ENCODE measurements at regions not wholly inside any gene's neighbourhood (a gene's known extent, or its start where the extent isn't known, plus 50 kb on each side); places are given as distances from the start of the nearest gene placed in this dataset.
"Not testable (repeated sequence)": the region's sequence is repeated elsewhere in the genome, so short reads cannot be mapped to it uniquely, and the experiment has no call there.

DNA sequence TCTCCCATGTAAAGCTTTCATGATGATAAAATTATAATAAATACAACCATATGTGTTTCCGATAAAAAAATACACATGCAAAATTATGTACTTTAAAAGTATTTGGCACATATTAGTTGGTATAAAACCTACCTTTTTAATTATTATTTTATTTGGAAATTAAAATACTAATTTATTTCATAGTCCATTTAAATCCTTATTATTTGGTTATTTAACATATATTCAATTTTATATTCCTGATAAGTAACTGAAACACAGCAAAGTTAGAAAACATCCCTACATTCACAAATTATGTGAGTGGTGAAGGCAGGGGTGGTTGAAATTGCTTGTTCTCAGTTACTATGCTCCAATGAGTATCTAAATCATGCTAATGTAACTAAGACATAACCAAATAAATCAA, 920.5 kb downstream of the SLITRK1 start:
- WGBS, 2 donors = 92 to 100% methylated on average over 1 of the region's 1 CpG
- no peaks in the 10 kb centered on the region for H3K27me3 ChIP-seq

DNA sequence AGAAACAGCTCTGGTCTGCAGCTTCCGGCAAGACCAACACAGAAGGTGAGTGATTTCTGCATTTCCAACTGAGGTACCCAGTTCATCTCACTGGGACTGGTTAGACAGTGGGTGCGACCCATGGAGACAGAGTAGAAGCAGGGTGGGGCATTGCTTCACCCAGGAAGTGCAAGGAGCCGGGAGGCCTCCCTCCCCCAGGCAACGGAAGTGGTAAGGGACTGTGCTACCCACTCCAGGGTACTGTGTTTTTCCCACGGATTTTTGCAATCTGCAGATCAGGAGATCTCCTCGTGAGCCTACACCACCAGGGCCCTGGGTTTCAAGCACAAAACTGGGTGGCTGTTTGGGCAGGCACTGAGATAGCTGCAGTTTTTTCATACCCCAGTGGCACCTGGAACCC, 929.9 kb downstream of the SLITRK1 start:
- not testable (repeated sequence) for H3K27me3 ChIP-seq; DNase-seq; H3K9me3 ChIP-seq; H3K4me1 ChIP-seq; H3K27ac ChIP-seq; H3K4me3 ChIP-seq; ATAC-seq (ENCODE audit: low FRiP score in 2 of 2); H3K36me3 ChIP-seq
- WGBS, 2 donors = 80 to 86% methylated on average over 2 to 6 of the region's 6 CpGs

More for the DNA sequence above, 920.5 kb downstream of the SLITRK1 start:
- no peak for TF ChIP-seq POLR2A (IDR thresholded peaks at IDR 0.05)
- TF ChIP-seq POLR2AphosphoS5 (IDR thresholded peaks at IDR 0.05) = no peak
- no peak for TF ChIP-seq EP300 (IDR thresholded peaks at IDR 0.05)
- TF ChIP-seq, protein P1, sequence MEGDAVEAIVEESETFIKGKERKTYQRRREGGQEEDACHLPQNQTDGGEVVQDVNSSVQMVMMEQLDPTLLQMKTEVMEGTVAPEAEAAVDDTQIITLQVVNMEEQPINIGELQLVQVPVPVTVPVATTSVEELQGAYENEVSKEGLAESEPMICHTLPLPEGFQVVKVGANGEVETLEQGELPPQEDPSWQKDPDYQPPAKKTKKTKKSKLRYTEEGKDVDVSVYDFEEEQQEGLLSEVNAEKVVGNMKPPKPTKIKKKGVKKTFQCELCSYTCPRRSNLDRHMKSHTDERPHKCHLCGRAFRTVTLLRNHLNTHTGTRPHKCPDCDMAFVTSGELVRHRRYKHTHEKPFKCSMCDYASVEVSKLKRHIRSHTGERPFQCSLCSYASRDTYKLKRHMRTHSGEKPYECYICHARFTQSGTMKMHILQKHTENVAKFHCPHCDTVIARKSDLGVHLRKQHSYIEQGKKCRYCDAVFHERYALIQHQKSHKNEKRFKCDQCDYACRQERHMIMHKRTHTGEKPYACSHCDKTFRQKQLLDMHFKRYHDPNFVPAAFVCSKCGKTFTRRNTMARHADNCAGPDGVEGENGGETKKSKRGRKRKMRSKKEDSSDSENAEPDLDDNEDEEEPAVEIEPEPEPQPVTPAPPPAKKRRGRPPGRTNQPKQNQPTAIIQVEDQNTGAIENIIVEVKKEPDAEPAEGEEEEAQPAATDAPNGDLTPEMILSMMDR (IDR thresholded peaks at IDR 0.05) = no peak
- ATAC-seq (ENCODE audit: low FRiP score in 2 of 2) (no peak), DNase-seq (no peak)
- Histone ChIP-seq H3K9me3 (no peaks in the 10 kb centered on the region), H3K27ac (no peak overlapping the region), H3K4me3 (no peak overlapping the region), H3K4me1 (no peaks in the 10 kb centered on the region), H3K36me3 (no peaks in the 10 kb centered on the region)

DNA sequence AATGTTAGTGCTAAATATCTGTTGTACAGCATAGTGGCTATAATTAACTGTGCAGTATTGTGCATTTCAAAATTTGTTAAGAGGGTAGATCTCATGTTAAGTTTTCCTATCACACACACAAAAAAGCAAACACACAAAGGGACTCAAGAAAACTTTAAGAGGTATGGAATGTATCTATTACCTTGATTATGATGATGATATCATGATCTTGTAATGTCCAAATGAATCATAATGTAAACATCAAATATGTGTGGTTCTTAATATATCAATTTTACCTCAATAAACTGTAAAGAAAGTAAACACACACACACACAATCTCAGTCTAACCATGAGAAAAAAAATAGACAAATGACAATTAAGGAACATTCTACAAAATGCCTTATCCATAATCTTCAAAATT, 934.6 kb downstream of the SLITRK1 start:
- H3K27ac ChIP-seq = no peak overlapping the region
- no peaks in the 10 kb centered on the region for H3K9me3 ChIP-seq
- H3K36me3 ChIP-seq = no peaks in the 10 kb centered on the region
- DNase-seq (no peak), ATAC-seq (ENCODE audit: low FRiP score in 2 of 2) (no peak)
- no peaks in the 10 kb centered on the region for H3K4me1 ChIP-seq
- H3K4me3 ChIP-seq = no peak overlapping the region
- TF ChIP-seq POLR2A (IDR thresholded peaks at IDR 0.05) (no peak), POLR2AphosphoS5 (IDR thresholded peaks at IDR 0.05) (no peak), EP300 (IDR thresholded peaks at IDR 0.05) (no peak)
- TF ChIP-seq, protein P1 (IDR thresholded peaks at IDR 0.05) = no peak
- H3K27me3 ChIP-seq = no peaks in the 10 kb centered on the region

DNA sequence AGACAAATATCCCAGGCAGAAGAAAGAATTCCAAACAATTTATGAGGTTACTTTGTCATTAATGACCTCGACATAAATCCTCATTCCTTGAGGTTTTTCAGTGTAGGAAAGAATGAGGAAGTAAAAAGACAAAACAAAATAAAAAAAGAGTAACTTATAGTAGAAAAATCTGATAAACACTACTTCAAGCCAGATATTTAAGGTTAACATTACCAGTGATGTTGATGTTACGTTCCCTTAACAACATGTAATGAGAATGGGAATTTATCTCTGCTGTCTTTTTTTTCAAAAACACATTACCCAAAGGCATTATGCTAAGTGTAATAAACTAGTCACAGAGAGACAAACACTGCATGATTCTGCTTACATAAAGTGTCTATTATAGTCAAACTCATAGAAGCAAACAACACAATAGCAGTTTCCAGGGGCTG, 935.1 kb downstream of the SLITRK1 start:
- DNase-seq (no peak), ATAC-seq (ENCODE audit: low FRiP score in 2 of 2) (no peak)

DNA sequence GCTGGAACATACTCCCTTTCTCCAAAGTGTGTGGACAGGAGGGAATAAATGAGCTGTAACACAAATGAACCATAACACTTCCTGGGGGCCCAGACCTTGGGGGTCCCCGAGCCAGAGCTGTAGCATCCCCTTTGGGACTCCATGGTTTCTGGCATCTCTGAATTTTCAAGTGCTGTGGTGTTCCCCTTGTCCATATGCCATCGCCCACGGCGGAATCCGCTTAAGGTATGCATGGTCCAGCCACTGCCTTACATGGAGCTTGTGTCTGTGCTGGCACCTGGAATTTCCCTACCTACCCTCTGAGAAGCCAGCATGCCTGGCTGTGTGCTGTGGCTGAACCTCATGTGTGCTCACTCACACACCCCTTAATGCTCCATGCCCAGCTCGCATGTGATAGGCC, 943.6 kb downstream of the SLITRK1 start:
- no peaks in the 10 kb centered on the region for H3K9me3 ChIP-seq
- no peaks in the 10 kb centered on the region for H3K27me3 ChIP-seq
- no peak for DNase-seq
- no peaks in the 10 kb centered on the region for H3K36me3 ChIP-seq
- WGBS, 2 donors = 89 to 94% methylated on average over 6 of the region's 6 CpGs
- ATAC-seq (ENCODE audit: low FRiP score in 2 of 2) = peak in 1 of 2 donors; percentile 22
- TF ChIP-seq, protein P1 (IDR thresholded peaks at IDR 0.05) = no peak
- TF ChIP-seq POLR2AphosphoS5 (IDR thresholded peaks at IDR 0.05) (no peak), EP300 (IDR thresholded peaks at IDR 0.05) (no peak), POLR2A (IDR thresholded peaks at IDR 0.05) (no peak)
- H3K4me3 ChIP-seq = no peak overlapping the region
- H3K27ac ChIP-seq = no peak overlapping the region
- no peaks in the 10 kb centered on the region for H3K4me1 ChIP-seq

More for the DNA sequence above, 935.1 kb downstream of the SLITRK1 start:
- H3K9me3 ChIP-seq = no peaks in the 10 kb centered on the region
- TF ChIP-seq POLR2A (IDR thresholded peaks at IDR 0.05) = no peak
- TF ChIP-seq EP300 (IDR thresholded peaks at IDR 0.05) = no peak
- TF ChIP-seq POLR2AphosphoS5 (IDR thresholded peaks at IDR 0.05) = no peak
- TF ChIP-seq, protein P1 (IDR thresholded peaks at IDR 0.05) = no peak
- no peak overlapping the region for H3K4me3 ChIP-seq
- H3K27ac ChIP-seq = no peak overlapping the region
- 50 to 52% methylated on average over 2 of the region's 2 CpGs for WGBS, 2 donors
- no peaks in the 10 kb centered on the region for H3K36me3 ChIP-seq
- no peaks in the 10 kb centered on the region for H3K27me3 ChIP-seq
- no peaks in the 10 kb centered on the region for H3K4me1 ChIP-seq

All from upper lobe of left lung (tissue), 6 donors.